Esophagus muscularis mucosa (tissue), 3 donors: ENCODE measurements at regions not wholly inside any gene's neighbourhood (a gene's known extent, or its start where the extent isn't known, plus 50 kb on each side); places are given as distances from the start of the nearest gene placed in this dataset.

Experiments used
- CTCF ChIP-seq, 3 experiments: fragments of 200-600 bp in 2 of 3; fragments of 450-650 bp in 1 of 3; sonication (generic) in 2 of 3; IDR thresholded peaks; one replicate each; pipeline ENCODE4 v1.5.1; 2017 to 2019; ENCODE audit warnings: antibody characterized with exemption in 3 of 3, mild to moderate bottlenecking in 2 of 3, moderate library complexity in 1 of 3
- EP300 ChIP-seq: sonication (generic); formaldehyde crosslinking; IDR thresholded peaks from one replicate; pipeline ENCODE4 v1.6.1; 2017; ENCODE audit warnings: antibody characterized with exemption

GRCh38 chr4:133711817-133712216 is 489.8 kb downstream of the PABPC4L start:
- TF ChIP-seq EP300 (no peak), CTCF (IDR thresholded peaks at IDR 0.05) (no peak)
